Stomach smooth muscle (tissue), 2 donors: ENCODE measurements at regions not wholly inside any gene's neighbourhood (a gene's known extent, or its start where the extent isn't known, plus 50 kb on each side); places are given as distances from the start of the nearest gene placed in this dataset.

Experiments used
- H3K27ac ChIP-seq: one replicate; pipeline ENCODE4 v1.7.0; 2013; ENCODE audit warnings: mild to moderate bottlenecking, low read length, inconsistent platforms
- H3K27me3 ChIP-seq, 2 donors: one replicate each; pipeline ENCODE4 v1.7.0; 2013; ENCODE audit warnings: low read length in 2 of 2; ENCODE audit not compliant: insufficient read depth in 2 of 2, control insufficient read depth in 1 of 2
- H3K36me3 ChIP-seq, 2 donors: one replicate each; pipeline ENCODE4 v1.7.0; 2013; ENCODE audit warnings: low read length in 2 of 2; ENCODE audit not compliant: control insufficient read depth in 2 of 2, insufficient read depth in 2 of 2
- H3K4me1 ChIP-seq: one replicate; pipeline ENCODE4 v1.7.0; 2013; ENCODE audit warnings: low read length; ENCODE audit not compliant: control insufficient read depth, insufficient read depth
- H3K4me3 ChIP-seq, 2 donors: one replicate each; pipeline ENCODE4 v1.7.0; 2013; ENCODE audit warnings: low read length in 2 of 2
- H3K9ac ChIP-seq, 2 donors: one replicate each; pipeline ENCODE4 v1.7.0; 2013; ENCODE audit warnings: low read length in 2 of 2, mild to moderate bottlenecking in 1 of 2
- H3K9me3 ChIP-seq, 2 donors: one replicate each; pipeline ENCODE4 v1.7.0; 2013; ENCODE audit warnings: low read length in 2 of 2; ENCODE audit not compliant: control insufficient read depth in 2 of 2
- donor health status: healthy.
- donor health status: Pancreatic carcinoma.

DNA sequence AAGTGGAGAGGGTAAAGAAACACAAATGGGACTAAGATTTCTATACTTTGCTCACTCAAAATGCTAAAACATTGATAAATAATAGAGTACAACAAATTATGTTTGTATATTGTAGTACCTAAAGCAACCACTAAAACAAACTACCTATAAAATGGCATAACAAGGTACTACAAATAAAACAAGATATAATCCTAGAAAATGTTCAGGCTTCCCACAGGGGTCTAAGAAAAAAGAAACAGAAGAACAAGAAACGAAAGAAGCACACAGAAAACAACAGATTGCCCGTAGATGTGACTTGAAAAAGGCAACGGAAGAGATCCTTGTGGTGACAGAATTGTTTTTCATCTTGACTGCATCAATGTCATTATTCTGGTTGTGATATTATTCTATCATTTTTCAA lies 63.3 kb upstream of the ADGRL4 start:
- Histone ChIP-seq H3K27me3 (no peaks in the 10 kb centered on the region), H3K9ac (no peak overlapping the region), H3K4me1 (no peaks in the 10 kb centered on the region), H3K9me3 (no peaks in the 10 kb centered on the region), H3K4me3 (no peak overlapping the region), H3K27ac (no peak overlapping the region), H3K36me3 (no peaks in the 10 kb centered on the region)

GRCh38 chr1:79059341-79059740 lies 52.8 kb upstream of the ADGRL4 start:
- Histone ChIP-seq H3K27ac (no peak overlapping the region), H3K9ac (no peak overlapping the region), H3K36me3 (no peaks in the 10 kb centered on the region), H3K9me3 (no peaks in the 10 kb centered on the region), H3K27me3 (no peaks in the 10 kb centered on the region), H3K4me3 (no peak overlapping the region), H3K4me1 (no peaks in the 10 kb centered on the region)
